COLO668 (cell line): ENCODE measurements at regions not wholly inside any gene's neighbourhood (a gene's known extent, or its start where the extent isn't known, plus 50 kb on each side); places are given as distances from the start of the nearest gene placed in this dataset.

Experiments used
- DNase-seq: peaks from one replicate; lab custom pipeline; 2025; ENCODE audit not compliant: unreplicated experiment; lab: John Stamatoyannopoulos, UW

- no peak for DNase-seq
Measured at GRCh38 chrX:14193547-14193946, 163.9 kb upstream of the GEMIN8 start.

DNA sequence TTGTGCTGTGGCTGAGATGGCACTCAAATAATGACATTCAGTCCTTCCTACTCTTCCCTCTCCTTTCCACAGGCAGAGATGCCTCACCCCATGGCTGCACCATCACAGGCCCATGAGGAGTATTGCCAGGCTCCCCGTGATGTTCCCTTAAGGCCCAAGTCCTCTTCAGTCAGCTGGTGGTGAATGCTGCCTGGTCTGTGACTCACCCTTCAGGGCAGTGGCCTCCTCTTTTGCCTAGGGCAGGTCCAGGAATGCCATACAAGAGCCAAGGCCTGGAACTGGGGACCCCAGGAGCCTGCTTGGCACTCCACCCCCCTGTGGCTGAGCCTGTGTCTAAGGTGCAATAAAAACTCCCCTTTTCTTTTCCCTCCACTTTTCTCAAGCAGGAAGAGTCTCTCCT is 144.2 kb upstream of the GEMIN8 start:
- DNase-seq = no peak

GRCh38 chrX:14164828-14165227 is 135.1 kb upstream of the GEMIN8 start:
- DNase-seq = no peak

DNA sequence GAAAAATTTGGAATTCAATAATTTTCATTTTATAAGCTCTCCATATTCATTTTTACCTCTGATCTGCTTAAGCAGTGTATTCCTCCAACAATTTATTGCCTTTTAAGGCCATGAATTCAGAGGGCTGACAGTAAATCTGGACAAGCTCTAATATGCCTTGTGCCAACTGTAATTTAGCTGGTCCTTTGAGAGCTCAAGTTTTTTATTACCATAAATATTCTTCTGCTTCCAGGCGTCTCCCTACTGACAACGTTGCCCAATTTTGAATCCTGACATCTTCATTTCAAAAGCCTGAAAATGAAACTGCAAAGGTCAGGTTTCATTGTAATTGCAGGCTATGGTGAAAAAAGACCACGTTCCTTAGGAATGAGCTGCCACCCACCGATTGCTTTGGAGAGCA is 95.8 kb upstream of the GEMIN8 start:
- DNase-seq = no peak

GRCh38 chrX:14124562-14124961 is 94.9 kb upstream of the GEMIN8 start:
- DNase-seq = no peak

DNA sequence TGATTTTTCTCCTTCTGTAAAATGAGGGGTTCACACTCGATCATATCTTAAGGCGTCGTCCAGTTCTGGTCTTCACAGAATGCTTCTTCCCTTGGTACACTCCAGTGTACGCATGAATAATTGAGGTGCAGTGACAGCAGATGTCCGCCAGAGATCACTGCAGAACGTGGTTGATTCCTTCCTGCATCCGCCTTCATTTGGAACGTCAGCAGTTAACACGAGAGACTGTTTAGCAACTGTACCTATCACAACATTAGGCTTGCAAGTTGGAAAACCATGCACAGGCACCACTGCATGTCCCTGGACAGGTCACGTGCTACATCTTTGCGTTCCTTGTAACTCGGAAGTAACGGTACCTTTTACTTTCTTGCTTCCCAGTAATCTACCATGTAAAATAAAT is 66.0 kb upstream of the GEMIN8 start:
- no peak for DNase-seq

GRCh38 chrX:14094191-14094590 is 64.5 kb upstream of the GEMIN8 start:
- no peak for DNase-seq

- no peak for DNase-seq
Measured at GRCh38 chrX:14084466-14084865, 54.8 kb upstream of the GEMIN8 start.

- DNase-seq = no peak
Measured at GRCh38 chrX:14083783-14084182, 54.1 kb upstream of the GEMIN8 start.

- DNase-seq = no peak
Measured at GRCh38 chrX:14079891-14080430, 50.3 kb upstream of the GEMIN8 start.
